HUES6 (cell line): ENCODE measurements at regions not wholly inside any gene's neighbourhood (a gene's known extent, or its start where the extent isn't known, plus 50 kb on each side); places are given as distances from the start of the nearest gene placed in this dataset.

Experiments
- H3K27ac ChIP-seq: 2 replicates; pipeline ENCODE4 v1.7.0; 2013; ENCODE audit warnings: low read depth, mild to moderate bottlenecking, low read length, inconsistent platforms
- H3K27me3 ChIP-seq: 2 replicates; pipeline ENCODE4 v1.6.1; 2013; ENCODE audit warnings: low read length; ENCODE audit not compliant: control insufficient read depth, insufficient read depth
- H3K36me3 ChIP-seq: 2 replicates; pipeline ENCODE4 v1.6.1; 2013; ENCODE audit warnings: low read length; ENCODE audit not compliant: control insufficient read depth, insufficient read depth
- H3K4me1 ChIP-seq: 2 replicates; pipeline ENCODE4 v1.6.1; 2013; ENCODE audit warnings: low read length; ENCODE audit not compliant: control insufficient read depth, insufficient read depth
- H3K4me3 ChIP-seq: 2 replicates; pipeline ENCODE4 v1.5.1; 2013; ENCODE audit warnings: low read depth, low read length
- H3K9ac ChIP-seq: one replicate; pipeline ENCODE4 v1.6.1; 2013; ENCODE audit warnings: mild to moderate bottlenecking, low read length
- H3K9me3 ChIP-seq: 2 replicates; pipeline ENCODE4 v1.6.1; 2013; ENCODE audit warnings: low read depth, low read length; ENCODE audit not compliant: control insufficient read depth, insufficient read depth

DNA sequence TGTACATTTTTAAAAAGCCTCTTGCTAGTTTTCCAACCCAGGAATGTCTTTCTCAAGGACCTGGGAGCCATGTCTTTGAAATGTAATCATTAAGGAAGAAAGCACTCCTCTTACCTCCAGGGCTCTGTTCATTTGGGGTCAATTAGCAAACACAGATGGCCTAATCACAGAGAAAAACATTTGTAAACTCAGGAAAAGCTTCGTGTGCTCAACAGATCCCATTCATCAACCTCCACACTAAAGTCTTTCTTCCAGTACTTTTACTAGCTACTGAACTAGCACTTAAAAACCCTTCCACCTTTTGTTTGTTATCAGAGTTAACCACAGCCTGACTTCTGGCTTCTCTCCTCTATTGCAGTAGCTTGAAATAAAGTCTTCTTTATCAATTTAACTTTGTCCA lies 441.4 kb downstream of the PCDH20 start:
- H3K4me1 ChIP-seq, result peaks cover 5% of the 10 kb centered on the region; the same call in 1 of the 2 replicates
- no peaks in the 10 kb centered on the region for H3K36me3 ChIP-seq
- no peaks in the 10 kb centered on the region for H3K27me3 ChIP-seq
- no peak overlapping the region for H3K27ac ChIP-seq
- peaks cover 12% of the 10 kb centered on the region; the same call in 1 of the 2 replicates for H3K9me3 ChIP-seq
- H3K4me3 ChIP-seq, result no peak overlapping the region
- no peak overlapping the region for H3K9ac ChIP-seq

DNA sequence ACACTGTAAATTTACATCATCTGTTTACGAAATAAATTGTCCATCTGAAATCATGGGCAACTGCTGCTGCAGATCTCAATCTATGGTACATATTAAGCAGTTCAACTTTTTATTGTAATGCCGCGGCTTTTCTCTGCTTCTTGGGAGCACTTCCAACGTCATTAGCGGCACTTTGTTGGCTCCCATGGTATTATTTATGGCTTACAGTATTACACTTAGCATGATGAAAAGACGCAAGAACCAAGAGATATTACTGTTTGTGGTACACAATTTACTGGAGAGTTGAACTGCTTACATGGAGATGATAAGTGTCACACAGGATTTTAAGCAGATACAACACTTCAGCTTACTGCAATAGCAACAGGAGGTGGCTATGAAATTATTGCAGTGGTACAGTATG lies 442.1 kb downstream of the PCDH20 start:
- no peaks in the 10 kb centered on the region for H3K27me3 ChIP-seq

DNA sequence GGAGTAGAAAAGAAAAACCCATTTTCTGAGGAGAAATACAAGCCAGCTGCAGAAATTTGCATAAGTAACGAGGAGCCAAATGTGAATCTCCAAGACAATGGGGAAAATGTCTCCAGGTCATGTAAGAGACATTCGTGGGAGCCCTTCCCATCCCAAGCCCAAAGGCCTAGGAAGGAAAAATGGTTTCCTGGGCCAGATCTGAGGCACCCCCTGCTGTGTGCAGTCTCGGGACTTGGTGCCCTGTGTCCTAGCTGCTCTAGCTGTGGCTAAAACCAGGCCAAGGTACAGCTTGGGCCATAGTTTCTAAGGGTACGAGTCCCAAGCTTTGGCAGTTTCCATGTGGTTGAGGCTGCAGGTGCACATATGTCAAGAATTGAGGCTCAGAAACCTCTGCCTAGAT lies 444.9 kb downstream of the PCDH20 start:
- H3K4me3 ChIP-seq, result no peak overlapping the region
- no peak overlapping the region for H3K9ac ChIP-seq
- H3K36me3 ChIP-seq, result no peaks in the 10 kb centered on the region
- no peak overlapping the region for H3K27ac ChIP-seq
- H3K9me3 ChIP-seq, result 0 out of 2 replicates have a peak, but pooled peaks cover 8% of the 10 kb centered on the region
- peaks cover 5% of the 10 kb centered on the region; the same call in 1 of the 2 replicates for H3K4me1 ChIP-seq
- no peaks in the 10 kb centered on the region for H3K27me3 ChIP-seq

More for the DNA sequence above, 442.1 kb downstream of the PCDH20 start:
- no peak overlapping the region for H3K9ac ChIP-seq
- peaks cover 5% of the 10 kb centered on the region; the same call in 1 of the 2 replicates for H3K4me1 ChIP-seq
- peaks cover 12% of the 10 kb centered on the region; the same call in 1 of the 2 replicates for H3K9me3 ChIP-seq
- H3K36me3 ChIP-seq, result no peaks in the 10 kb centered on the region
- no peak overlapping the region for H3K27ac ChIP-seq
- H3K4me3 ChIP-seq, result no peak overlapping the region

DNA sequence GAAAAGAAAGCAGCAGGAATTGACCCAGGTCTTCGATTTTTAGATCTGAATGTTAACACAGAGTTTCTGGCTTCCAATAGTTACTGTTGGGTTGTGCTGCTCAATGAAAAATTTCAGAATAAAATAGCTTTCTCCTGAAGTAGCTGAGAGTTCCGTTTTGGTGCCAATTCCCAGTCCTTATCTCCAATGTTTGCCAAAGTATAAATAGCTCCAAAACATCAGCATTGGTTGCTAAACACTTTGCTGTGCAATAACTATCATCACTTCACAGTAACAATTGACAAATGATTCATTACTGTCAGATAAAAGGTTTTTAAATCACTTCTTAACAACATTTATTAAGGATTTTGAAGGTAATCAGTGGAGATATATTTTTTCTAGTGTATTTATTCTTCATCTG lies 446.0 kb downstream of the PCDH20 start:
- Histone ChIP-seq H3K27ac (no peak overlapping the region), H3K9me3 (0 out of 2 replicates have a peak, but pooled peaks cover 5% of the 10 kb centered on the region), H3K9ac (no peak overlapping the region), H3K4me1 (peaks cover 5% of the 10 kb centered on the region; the same call in 1 of the 2 replicates), H3K4me3 (no peak overlapping the region), H3K36me3 (no peaks in the 10 kb centered on the region), H3K27me3 (no peaks in the 10 kb centered on the region)

DNA sequence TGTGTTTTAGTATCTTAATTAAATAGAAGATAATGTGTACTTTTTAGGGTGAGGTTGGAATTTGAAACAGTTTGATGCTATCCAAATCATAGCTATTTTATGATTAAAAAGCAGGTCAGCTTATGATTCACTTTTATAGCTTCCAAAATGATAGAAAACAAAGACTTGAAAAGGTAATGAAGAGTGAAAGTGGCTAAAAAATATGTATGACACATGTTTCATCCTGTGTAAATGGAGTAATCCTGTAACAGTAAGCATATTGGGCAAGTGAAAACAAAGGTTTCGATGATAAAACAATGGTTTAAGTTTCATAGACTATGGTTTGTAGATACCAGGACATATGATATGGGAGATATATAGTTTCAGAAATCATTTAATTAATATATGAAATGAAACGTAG lies 456.2 kb downstream of the PCDH20 start:
- H3K9ac ChIP-seq, result no peak overlapping the region
- H3K27ac ChIP-seq, result no peak overlapping the region
- H3K9me3 ChIP-seq, result no peaks in the 10 kb centered on the region
- H3K4me3 ChIP-seq, result no peak overlapping the region
- no peaks in the 10 kb centered on the region for H3K27me3 ChIP-seq
- no peaks in the 10 kb centered on the region for H3K4me1 ChIP-seq
- H3K36me3 ChIP-seq, result no peaks in the 10 kb centered on the region

DNA sequence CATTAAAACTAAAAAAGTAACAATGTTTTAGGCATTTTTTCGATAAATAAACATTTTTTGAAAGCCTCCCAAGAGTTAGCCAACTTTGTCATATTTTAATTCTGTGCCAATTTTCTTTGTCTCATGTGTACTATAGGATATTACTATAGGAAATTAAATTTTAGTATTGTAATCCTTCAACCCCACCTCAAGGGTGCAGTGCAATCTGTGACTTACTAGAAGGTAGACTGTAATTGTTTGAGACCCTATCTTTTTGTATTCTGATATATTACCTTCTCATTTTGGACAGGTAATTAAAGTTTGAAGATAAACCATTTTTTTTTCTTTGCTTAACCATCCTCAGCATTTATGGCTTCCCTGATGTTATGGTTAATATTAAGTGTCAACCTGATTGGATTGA lies 457.8 kb downstream of the PCDH20 start:
- Histone ChIP-seq H3K27ac (no peak overlapping the region), H3K9me3 (no peaks in the 10 kb centered on the region), H3K9ac (no peak overlapping the region), H3K27me3 (no peaks in the 10 kb centered on the region), H3K36me3 (no peaks in the 10 kb centered on the region), H3K4me3 (no peak overlapping the region), H3K4me1 (no peaks in the 10 kb centered on the region)

DNA sequence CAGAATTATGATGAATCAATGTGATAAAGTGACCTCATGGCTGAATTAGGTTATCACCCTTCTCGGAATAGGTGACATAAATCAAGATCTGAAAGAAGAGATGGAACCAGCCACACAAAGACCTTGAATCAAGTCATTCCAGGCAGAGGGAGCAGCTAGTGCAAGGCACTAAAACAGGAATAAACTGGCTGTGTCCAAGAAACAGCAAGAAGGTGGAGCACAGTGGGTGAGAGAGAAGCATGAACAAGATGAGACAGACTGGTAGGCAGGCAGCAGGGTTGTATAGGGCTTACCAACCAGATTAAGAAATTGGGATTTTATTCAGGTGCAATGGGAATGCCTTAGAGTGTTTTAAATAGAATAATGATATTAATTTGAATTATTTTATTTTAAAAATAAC lies 470.3 kb downstream of the PCDH20 start:
- H3K4me3 ChIP-seq, result no peak overlapping the region
- H3K27me3 ChIP-seq, result no peaks in the 10 kb centered on the region
- H3K9me3 ChIP-seq, result peaks cover 4% of the 10 kb centered on the region; the same call in 1 of the 2 replicates
- no peak overlapping the region for H3K27ac ChIP-seq
- no peaks in the 10 kb centered on the region for H3K4me1 ChIP-seq
- H3K9ac ChIP-seq, result no peak overlapping the region
- H3K36me3 ChIP-seq, result no peaks in the 10 kb centered on the region

DNA sequence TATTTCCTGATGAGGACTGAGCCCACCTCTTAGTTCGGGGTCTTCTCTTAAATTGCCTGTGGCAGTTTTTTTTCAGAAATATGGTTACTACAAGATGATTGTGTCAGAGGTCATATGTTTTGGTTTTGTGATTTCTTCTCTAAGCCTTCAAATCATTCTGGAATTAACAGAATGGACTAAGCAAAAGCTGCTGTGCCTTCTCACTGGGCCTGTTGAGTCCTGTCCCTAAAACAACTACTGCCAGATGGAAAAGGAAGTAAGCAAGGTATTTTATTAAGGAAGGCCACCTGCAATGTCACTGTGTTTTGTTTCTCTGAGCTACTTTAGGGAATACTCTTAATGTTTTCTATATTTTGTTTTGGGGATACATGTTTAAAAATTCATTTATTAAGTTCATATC lies 470.8 kb downstream of the PCDH20 start:
- Histone ChIP-seq H3K27ac (no peak overlapping the region), H3K36me3 (no peaks in the 10 kb centered on the region), H3K9ac (no peak overlapping the region), H3K9me3 (peaks cover under 1% of the 10 kb centered on the region; the same call in 1 of the 2 replicates), H3K4me3 (no peak overlapping the region), H3K4me1 (no peaks in the 10 kb centered on the region), H3K27me3 (no peaks in the 10 kb centered on the region)

DNA sequence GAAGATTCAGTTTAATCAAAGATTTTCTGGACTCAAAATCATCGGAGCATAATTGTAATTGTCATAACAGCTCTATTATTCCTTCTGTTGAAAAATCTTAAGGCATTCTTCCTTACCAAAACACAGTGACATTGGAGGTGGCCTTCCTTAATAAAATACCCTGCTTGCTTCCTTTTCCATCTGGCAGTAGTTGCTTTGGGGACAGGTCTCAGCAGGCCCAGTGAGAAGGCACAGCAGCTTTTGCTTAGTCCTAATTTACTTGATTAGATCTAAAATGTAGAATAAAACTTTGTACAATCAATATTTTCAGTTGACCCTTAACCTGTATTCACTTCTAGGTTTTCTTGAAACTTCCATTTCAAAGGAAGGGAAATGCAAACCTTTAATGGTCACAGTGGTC lies 471.6 kb downstream of the PCDH20 start:
- Histone ChIP-seq H3K4me1 (no peaks in the 10 kb centered on the region), H3K27ac (no peak overlapping the region), H3K4me3 (no peak overlapping the region), H3K9ac (no peak overlapping the region), H3K27me3 (no peaks in the 10 kb centered on the region), H3K9me3 (no peaks in the 10 kb centered on the region), H3K36me3 (no peaks in the 10 kb centered on the region)

DNA sequence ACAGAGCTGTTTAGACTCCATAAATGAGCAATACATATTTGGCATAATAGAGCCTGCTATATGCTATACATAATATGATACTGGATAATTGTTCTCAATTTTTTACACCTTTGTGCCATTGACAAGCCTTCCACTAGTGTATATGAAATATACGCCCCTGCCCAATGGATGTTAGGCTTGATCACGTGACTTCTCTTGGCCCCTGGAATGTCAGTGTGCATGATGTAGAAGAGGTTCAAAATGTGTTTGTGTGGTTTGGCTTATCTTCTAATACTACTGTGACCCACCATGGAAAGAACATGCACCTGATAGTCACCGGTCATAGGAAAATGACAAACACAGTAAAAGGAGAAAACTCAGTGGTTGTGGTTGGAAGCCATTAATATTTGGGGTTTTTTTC lies 479.4 kb downstream of the PCDH20 start:
- Histone ChIP-seq H3K27ac (no peak overlapping the region), H3K4me1 (no peaks in the 10 kb centered on the region), H3K4me3 (no peak overlapping the region), H3K9ac (no peak overlapping the region), H3K9me3 (no peaks in the 10 kb centered on the region), H3K36me3 (no peaks in the 10 kb centered on the region), H3K27me3 (no peaks in the 10 kb centered on the region)

DNA sequence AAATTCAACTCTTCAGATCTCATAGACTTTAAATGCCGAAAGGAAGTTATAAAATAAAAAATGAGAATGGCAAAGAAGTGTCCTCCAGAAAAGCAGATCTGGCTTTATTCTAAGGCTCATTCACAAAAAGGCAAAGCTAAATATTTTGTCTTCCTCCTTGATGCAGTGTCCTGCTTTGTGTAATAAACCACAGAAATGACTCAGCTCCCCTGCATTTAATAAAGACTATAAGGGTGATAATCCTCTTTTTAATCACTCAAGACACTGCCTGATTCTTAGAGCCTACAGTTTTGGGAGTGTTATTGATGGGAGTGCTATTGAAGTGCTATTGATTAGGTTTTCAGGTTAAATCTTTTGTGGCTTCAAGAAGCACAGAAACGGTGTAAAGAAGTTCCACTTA lies 482.0 kb downstream of the PCDH20 start:
- Histone ChIP-seq H3K27me3 (no peaks in the 10 kb centered on the region), H3K36me3 (no peaks in the 10 kb centered on the region), H3K9me3 (no peaks in the 10 kb centered on the region), H3K4me1 (no peaks in the 10 kb centered on the region), H3K9ac (no peak overlapping the region), H3K4me3 (no peak overlapping the region), H3K27ac (no peak overlapping the region)
